CD4-positive, alpha-beta memory T cell (primary cell): ENCODE measurements at regions not wholly inside any gene's neighbourhood (a gene's known extent, or its start where the extent isn't known, plus 50 kb on each side); places are given as distances from the start of the nearest gene placed in this dataset.

Source experiments
- CTCF ChIA-PET: fragments of 350-600 bp; sonication (Branson Sonifier 250); formaldehyde crosslinking; loops from one replicate; lab custom pipeline; 2021; ENCODE audit warnings: inconsistent platforms; ENCODE audit not compliant: partially characterized antibody; lab: Charles Lee
- POLR2A ChIA-PET: fragments of 350-600 bp; sonication (Branson Sonifier 250); formaldehyde crosslinking; loops from one replicate; lab custom pipeline; 2021; ENCODE audit not compliant: partially characterized antibody; lab: Charles Lee
- DNase-seq, 5 donors: peaks; one replicate each; pipeline versions ENCODE4 v3.0.0 to v3.0.0-alpha.2; 2020 to 2022; ENCODE audit warnings: mixed read lengths in 1 of 5
- H3K27ac ChIP-seq: one replicate; pipeline ENCODE4 v1.7.0; 2013; ENCODE audit warnings: low read depth, low read length
- H3K27me3 ChIP-seq: 2 replicates; pipeline ENCODE4 v1.7.0; 2013; ENCODE audit warnings: mild to moderate bottlenecking, low read length, moderate library complexity; ENCODE audit not compliant: insufficient read depth
- H3K36me3 ChIP-seq: 2 replicates; pipeline ENCODE4 v1.7.0; 2013; ENCODE audit warnings: mild to moderate bottlenecking, low read length, moderate library complexity; ENCODE audit not compliant: insufficient read depth
- H3K4me1 ChIP-seq: 2 replicates; pipeline ENCODE4 v1.7.0; 2013; ENCODE audit warnings: mild to moderate bottlenecking, low read length, moderate library complexity; ENCODE audit not compliant: insufficient read depth
- H3K4me3 ChIP-seq, 2 donors: one replicate each; pipeline ENCODE4 v1.7.0; 2013; ENCODE audit warnings: low read length in 2 of 2, mild to moderate bottlenecking in 1 of 2
- H3K9me3 ChIP-seq, 2 donors: one replicate each; pipeline ENCODE4 v1.7.0; 2013; ENCODE audit warnings: low read length in 2 of 2, control low read depth in 1 of 2; ENCODE audit not compliant: control insufficient read depth in 1 of 2
- H3K27ac Mint-ChIP-seq, 7 donors: one replicate each; pipeline ENCODE4 v1.8.0; 2020 to 2021; ENCODE audit warnings: mixed read lengths in 7 of 7, mild to moderate bottlenecking in 6 of 7, inconsistent platforms in 3 of 7, moderate library complexity in 3 of 7
- H3K27me3 Mint-ChIP-seq, 2 donors: one replicate each; pipeline ENCODE4 v1.8.0; 2020 to 2021; ENCODE audit warnings: mixed read lengths in 2 of 2
- H3K36me3 Mint-ChIP-seq, 2 donors: one replicate each; pipeline ENCODE4 v1.8.0; 2020 to 2021; ENCODE audit warnings: mixed read lengths in 2 of 2, inconsistent platforms in 1 of 2, mild to moderate bottlenecking in 1 of 2
- H3K4me1 Mint-ChIP-seq, 4 donors: one replicate each; pipeline ENCODE4 v1.8.0; 2020 to 2021; ENCODE audit warnings: mixed read lengths in 4 of 4, mild to moderate bottlenecking in 1 of 4
- H3K4me3 Mint-ChIP-seq, 8 donors: one replicate each; pipeline ENCODE4 v1.8.0; 2020 to 2021; ENCODE audit warnings: mixed read lengths in 8 of 8, mild to moderate bottlenecking in 7 of 8, moderate library complexity in 6 of 8, inconsistent platforms in 3 of 8
- H3K9me3 Mint-ChIP-seq, 8 donors: one replicate each; pipeline ENCODE4 v1.8.0; 2020 to 2021; ENCODE audit warnings: mixed read lengths in 8 of 8, mild to moderate bottlenecking in 5 of 8, inconsistent platforms in 3 of 8, moderate library complexity in 1 of 8
- intact Hi-C: fragments of 100-400 bp; cut with micrococcal nuclease; formaldehyde crosslinking; loops from one replicate; pipeline ENCODE4 v1.15.1; 2023

- Mint-ChIP-seq H3K4me3 (no peak overlapping the region), H3K27ac (no peak overlapping the region), H3K9me3 (peaks cover 0 to 22% (median 13%) of the 10 kb centered on the region in 8 donors), H3K36me3 (no peaks in the 10 kb centered on the region), H3K4me1 (no peaks in the 10 kb centered on the region), H3K27me3 (peaks cover 6 to 17% of the 10 kb centered on the region in 2 donors)
- no peaks in the 10 kb centered on the region for H3K4me1 ChIP-seq
- H3K9me3 ChIP-seq: no peaks in the 10 kb centered on the region
- H3K4me3 ChIP-seq: no peak overlapping the region
- POLR2A ChIA-PET: no interaction called here
- H3K27me3 ChIP-seq: no peaks in the 10 kb centered on the region
- DNase-seq: no peak
- H3K36me3 ChIP-seq: no peaks in the 10 kb centered on the region
- no peak overlapping the region for H3K27ac ChIP-seq
- intact Hi-C loops: no loop called here
- CTCF ChIA-PET: no interaction called here
Measured at GRCh38 chr12:107976331-107976730, 152.8 kb upstream of the WSCD2 start.

- Mint-ChIP-seq H3K4me3 (no peak overlapping the region), H3K9me3 (peaks cover 0 to 22% (median 14%) of the 10 kb centered on the region in 8 donors), H3K27ac (no peak overlapping the region), H3K36me3 (no peaks in the 10 kb centered on the region), H3K27me3 (peaks cover 5 to 19% of the 10 kb centered on the region in 2 donors), H3K4me1 (no peaks in the 10 kb centered on the region)
- no peak overlapping the region for H3K27ac ChIP-seq
- intact Hi-C loops: no loop called here
- no peak overlapping the region for H3K4me3 ChIP-seq
- H3K36me3 ChIP-seq: no peaks in the 10 kb centered on the region
- no peaks in the 10 kb centered on the region for H3K9me3 ChIP-seq
- no peaks in the 10 kb centered on the region for H3K27me3 ChIP-seq
- DNase-seq: no peak
- ChIA-PET CTCF (interaction anchor here (1.4 kb wide), 1 partner anchor 15 kb away, joined by 4 read pairs; no protein-coding TSS in a partner anchor), POLR2A (no interaction called here)
- H3K4me1 ChIP-seq: no peaks in the 10 kb centered on the region
Measured at GRCh38 chr12:107978201-107978600, 150.9 kb upstream of the WSCD2 start.

- Mint-ChIP-seq H3K27ac (no peak overlapping the region), H3K27me3 (peaks cover 5 to 18% of the 10 kb centered on the region in 2 donors), H3K36me3 (no peaks in the 10 kb centered on the region), H3K4me1 (no peaks in the 10 kb centered on the region), H3K4me3 (no peak overlapping the region), H3K9me3 (peaks cover 0 to 22% (median 14%) of the 10 kb centered on the region in 8 donors)
- Histone ChIP-seq H3K27ac (no peak overlapping the region), H3K9me3 (no peaks in the 10 kb centered on the region), H3K4me1 (no peaks in the 10 kb centered on the region), H3K36me3 (no peaks in the 10 kb centered on the region), H3K4me3 (no peak overlapping the region), H3K27me3 (no peaks in the 10 kb centered on the region)
- ChIA-PET CTCF (interaction anchor here (0.9 to 1.4 kb wide), 2 partner anchors 14 to 16 kb away, joined by 4 to 5 read pairs; no protein-coding TSS in a partner anchor), POLR2A (no interaction called here)
- DNase-seq: no peak
- intact Hi-C loops: no loop called here
Measured at GRCh38 chr12:107978641-107979040, 150.4 kb upstream of the WSCD2 start.

- H3K36me3 Mint-ChIP-seq: no peaks in the 10 kb centered on the region
- Histone ChIP-seq H3K4me3 (no peak overlapping the region), H3K27ac (no peak overlapping the region), H3K4me1 (no peaks in the 10 kb centered on the region), H3K36me3 (no peaks in the 10 kb centered on the region), H3K27me3 (no peaks in the 10 kb centered on the region), H3K9me3 (no peaks in the 10 kb centered on the region)
- H3K27me3 Mint-ChIP-seq: peaks cover 8 to 23% of the 10 kb centered on the region in 2 donors
- H3K4me3 Mint-ChIP-seq: no peak overlapping the region
- ChIA-PET CTCF (interaction anchor here (1.9 kb wide), 1 partner anchor 9 kb away, joined by 6 read pairs; no protein-coding TSS in a partner anchor), POLR2A (no interaction called here)
- H3K9me3 Mint-ChIP-seq: peaks cover 0 to 5% (median 0%) of the 10 kb centered on the region in 8 donors
- H3K27ac Mint-ChIP-seq: no peak overlapping the region
- DNase-seq: no peak
- intact Hi-C loops: no loop called here
- H3K4me1 Mint-ChIP-seq: no peaks in the 10 kb centered on the region
Measured at GRCh38 chr12:107983756-107984472, 145.2 kb upstream of the WSCD2 start.

- Histone ChIP-seq H3K27ac (no peak overlapping the region), H3K9me3 (no peaks in the 10 kb centered on the region), H3K36me3 (no peaks in the 10 kb centered on the region), H3K4me1 (no peaks in the 10 kb centered on the region), H3K4me3 (no peak overlapping the region), H3K27me3 (no peaks in the 10 kb centered on the region)
- H3K27ac Mint-ChIP-seq: no peak overlapping the region
- ChIA-PET POLR2A (no interaction called here), CTCF (no interaction called here)
- no peak for DNase-seq
- peaks cover 0 to 5% (median 0%) of the 10 kb centered on the region in 8 donors for H3K9me3 Mint-ChIP-seq
- H3K36me3 Mint-ChIP-seq: no peaks in the 10 kb centered on the region
- H3K4me1 Mint-ChIP-seq: no peaks in the 10 kb centered on the region
- H3K4me3 Mint-ChIP-seq: no peak overlapping the region
- intact Hi-C loops: no loop called here
- peaks cover 8 to 21% of the 10 kb centered on the region in 2 donors for H3K27me3 Mint-ChIP-seq
Measured at GRCh38 chr12:107984973-107985372, 144.1 kb upstream of the WSCD2 start.

GRCh38 chr12:107986183-107986582 is 142.9 kb upstream of the WSCD2 start:
- Mint-ChIP-seq H3K9me3 (peaks cover 0 to 5% (median 0%) of the 10 kb centered on the region in 8 donors), H3K4me1 (no peaks in the 10 kb centered on the region), H3K4me3 (no peak overlapping the region), H3K27me3 (peaks cover 8 to 22% of the 10 kb centered on the region in 2 donors), H3K27ac (no peak overlapping the region), H3K36me3 (no peaks in the 10 kb centered on the region)
- Histone ChIP-seq H3K27ac (no peak overlapping the region), H3K4me3 (no peak overlapping the region), H3K27me3 (no peaks in the 10 kb centered on the region), H3K9me3 (no peaks in the 10 kb centered on the region), H3K4me1 (no peaks in the 10 kb centered on the region), H3K36me3 (no peaks in the 10 kb centered on the region)
- intact Hi-C loops: no loop called here
- POLR2A ChIA-PET: no interaction called here
- CTCF ChIA-PET: no interaction called here
- DNase-seq: no peak

GRCh38 chr12:107990325-107990724 is 138.8 kb upstream of the WSCD2 start:
- Histone ChIP-seq H3K36me3 (no peaks in the 10 kb centered on the region), H3K27ac (no peak overlapping the region), H3K9me3 (no peaks in the 10 kb centered on the region), H3K4me1 (no peaks in the 10 kb centered on the region), H3K4me3 (no peak overlapping the region), H3K27me3 (no peaks in the 10 kb centered on the region)
- CTCF ChIA-PET: interaction anchor here (0.7 to 2.2 kb wide), 8 partner anchors 12 to 1143 kb away, joined by 3 to 10 read pairs (median 4); no protein-coding TSS in a partner anchor
- DNase-seq: peak; percentile 23 to 45 (median 32)
- H3K4me3 Mint-ChIP-seq: no peak overlapping the region
- peaks cover 0 to 4% (median 0%) of the 10 kb centered on the region in 8 donors for H3K9me3 Mint-ChIP-seq
- POLR2A ChIA-PET: no interaction called here
- intact Hi-C loops: loop anchor here (2.0 kb wide), 1 partner anchor 466 kb away; no protein-coding TSS in a partner anchor
- peaks cover 1 to 13% of the 10 kb centered on the region in 2 donors for H3K27me3 Mint-ChIP-seq
- H3K36me3 Mint-ChIP-seq: no peaks in the 10 kb centered on the region
- no peaks in the 10 kb centered on the region for H3K4me1 Mint-ChIP-seq
- no peak overlapping the region for H3K27ac Mint-ChIP-seq
